Left lung (tissue), 4 donors: ENCODE measurements at regions not wholly inside any gene's neighbourhood (a gene's known extent, or its start where the extent isn't known, plus 50 kb on each side); places are given as distances from the start of the nearest gene placed in this dataset.

Source experiments
- ATAC-seq: fragments of 200-7000 bp; cut with Tn5 transposase; one replicate; pipeline ENCODE4 v1.9.1; 2020; ENCODE audit warnings: moderate library complexity
- DNase-seq, 4 donors: peaks; one replicate each; pipeline ENCODE4 v3.0.0-alpha.2; 2013 to 2020
- H3K27ac ChIP-seq, 2 donors: fragments of 200-600 bp; sonication (generic) in 1 of 2; one replicate each; pipeline versions ENCODE4 v1.5.0 to v1.8.0; 2020 to 2021
- H3K27me3 ChIP-seq, 2 donors: fragments of 200-600 bp; sonication (generic) in 1 of 2; one replicate each; pipeline versions ENCODE4 v1.5.0 to v1.8.0; 2020 to 2021
- H3K36me3 ChIP-seq, 2 donors: fragments of 200-600 bp; sonication (generic) in 1 of 2; one replicate each; pipeline versions ENCODE4 v1.5.0 to v1.8.0; 2020 to 2021
- H3K4me1 ChIP-seq, 2 donors: fragments of 200-600 bp; one replicate each; pipeline ENCODE4 v1.8.0; 2021
- H3K4me3 ChIP-seq, 2 donors: fragments of 200-600 bp; sonication (generic) in 1 of 2; one replicate each; pipeline versions ENCODE4 v1.5.0 to v1.8.0; 2020 to 2021; ENCODE audit warnings: mild to moderate bottlenecking in 1 of 2
- H3K9me3 ChIP-seq, 2 donors: fragments of 200-600 bp; sonication (generic) in 1 of 2; one replicate each; pipeline versions ENCODE4 v1.5.0 to v1.8.0; 2020 to 2021
- intact Hi-C, 2 donors: fragments of 100-400 bp; cut with DNase I; formaldehyde crosslinking; loops; one replicate each; pipeline versions ENCODE4 v1.11.2 to v1.14.2; 2022
- TF ChIP-seq, protein P1 (sequence below), 2 donors: fragments of 200-600 bp; sonication (generic) in 1 of 2; IDR thresholded peaks; one replicate each; pipeline versions ENCODE4 v1.5.0 to v1.8.0; 2021; ENCODE audit warnings: antibody characterized with exemption in 2 of 2
- donor health status: DM: no; HTN: yes; CAD: no.
- donor health status: DM: no; HTN: no; CAD: no.

DNA sequence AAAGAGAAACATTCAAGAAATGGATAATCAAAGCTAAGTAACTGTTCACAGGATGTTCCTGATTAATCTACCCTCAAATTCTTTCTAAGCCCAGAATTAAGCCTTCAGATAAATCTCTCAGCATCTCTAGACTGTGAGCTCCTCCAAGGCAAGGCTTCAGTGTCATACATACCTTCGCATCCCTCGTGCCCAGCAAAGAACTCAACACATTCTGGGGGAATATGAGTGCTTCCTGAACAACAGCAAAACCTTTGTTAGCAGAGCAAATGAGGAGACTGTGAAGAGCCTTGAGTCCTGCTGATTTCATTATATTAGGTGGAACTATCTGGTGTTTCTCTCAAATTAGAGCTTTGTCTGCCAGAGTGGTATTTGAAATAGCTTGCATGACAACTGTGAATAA is 401.8 kb upstream of the TMPO start:
- H3K9me3 ChIP-seq, result no peaks in the 10 kb centered on the region
- ATAC-seq, result no peak
- no peaks in the 10 kb centered on the region for H3K4me1 ChIP-seq
- no peak overlapping the region for H3K27ac ChIP-seq
- no peaks in the 10 kb centered on the region for H3K36me3 ChIP-seq
- no peaks in the 10 kb centered on the region for H3K27me3 ChIP-seq
- no peak for DNase-seq
- intact Hi-C loops, result no loop called here
- TF ChIP-seq, protein P1, sequence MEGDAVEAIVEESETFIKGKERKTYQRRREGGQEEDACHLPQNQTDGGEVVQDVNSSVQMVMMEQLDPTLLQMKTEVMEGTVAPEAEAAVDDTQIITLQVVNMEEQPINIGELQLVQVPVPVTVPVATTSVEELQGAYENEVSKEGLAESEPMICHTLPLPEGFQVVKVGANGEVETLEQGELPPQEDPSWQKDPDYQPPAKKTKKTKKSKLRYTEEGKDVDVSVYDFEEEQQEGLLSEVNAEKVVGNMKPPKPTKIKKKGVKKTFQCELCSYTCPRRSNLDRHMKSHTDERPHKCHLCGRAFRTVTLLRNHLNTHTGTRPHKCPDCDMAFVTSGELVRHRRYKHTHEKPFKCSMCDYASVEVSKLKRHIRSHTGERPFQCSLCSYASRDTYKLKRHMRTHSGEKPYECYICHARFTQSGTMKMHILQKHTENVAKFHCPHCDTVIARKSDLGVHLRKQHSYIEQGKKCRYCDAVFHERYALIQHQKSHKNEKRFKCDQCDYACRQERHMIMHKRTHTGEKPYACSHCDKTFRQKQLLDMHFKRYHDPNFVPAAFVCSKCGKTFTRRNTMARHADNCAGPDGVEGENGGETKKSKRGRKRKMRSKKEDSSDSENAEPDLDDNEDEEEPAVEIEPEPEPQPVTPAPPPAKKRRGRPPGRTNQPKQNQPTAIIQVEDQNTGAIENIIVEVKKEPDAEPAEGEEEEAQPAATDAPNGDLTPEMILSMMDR (IDR thresholded peaks at IDR 0.05), result no peak
- no peak overlapping the region for H3K4me3 ChIP-seq

DNA sequence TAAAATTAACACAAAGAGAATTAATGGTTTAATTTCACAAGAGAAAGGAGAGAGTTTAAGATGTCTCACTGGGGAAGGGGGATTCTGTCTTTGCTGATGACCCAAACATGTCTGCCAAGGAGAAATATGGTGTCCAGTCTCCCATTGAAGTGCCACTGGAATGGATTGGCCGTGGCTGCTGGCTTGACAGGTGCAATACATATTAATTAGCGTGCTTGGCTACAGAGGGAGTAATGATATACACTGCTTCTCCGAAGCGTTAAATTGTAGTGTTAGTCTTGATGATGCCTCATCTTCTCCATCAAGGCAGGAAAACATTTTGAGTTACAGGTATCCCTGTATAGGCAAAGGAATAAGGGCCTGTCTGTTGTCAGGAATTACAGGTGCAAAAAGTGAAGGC is 393.4 kb upstream of the TMPO start:
- Histone ChIP-seq H3K27ac (no peak overlapping the region), H3K27me3 (no peaks in the 10 kb centered on the region), H3K4me3 (no peak overlapping the region), H3K9me3 (no peaks in the 10 kb centered on the region), H3K4me1 (no peaks in the 10 kb centered on the region), H3K36me3 (no peaks in the 10 kb centered on the region)
- intact Hi-C loops, result no loop called here
- TF ChIP-seq, protein P1 (IDR thresholded peaks at IDR 0.05), result no peak
- no peak for DNase-seq
- no peak for ATAC-seq

GRCh38 chr12:98123021-98123461 is 392.3 kb upstream of the TMPO start:
- DNase-seq (peak in 1 of 4 donors; percentile 21), ATAC-seq (no peak)
- Histone ChIP-seq H3K4me1 (no peaks in the 10 kb centered on the region), H3K9me3 (no peaks in the 10 kb centered on the region), H3K4me3 (no peak overlapping the region), H3K36me3 (no peaks in the 10 kb centered on the region), H3K27me3 (no peaks in the 10 kb centered on the region), H3K27ac (no peak overlapping the region)
- TF ChIP-seq, protein P1 (IDR thresholded peaks at IDR 0.05), result no peak
- intact Hi-C loops, result no loop called here

GRCh38 chr12:98126637-98127335 is 388.6 kb upstream of the TMPO start:
- Histone ChIP-seq H3K9me3 (no peaks in the 10 kb centered on the region), H3K27ac (peak overlapping the region in 1 of 2 donors; percentile 30), H3K27me3 (no peaks in the 10 kb centered on the region), H3K4me1 (no peaks in the 10 kb centered on the region), H3K36me3 (no peaks in the 10 kb centered on the region), H3K4me3 (no peak overlapping the region)
- no peak for DNase-seq
- ATAC-seq, result no peak
- intact Hi-C loops, result no loop called here
- TF ChIP-seq, protein P1 (IDR thresholded peaks at IDR 0.05), result no peak

DNA sequence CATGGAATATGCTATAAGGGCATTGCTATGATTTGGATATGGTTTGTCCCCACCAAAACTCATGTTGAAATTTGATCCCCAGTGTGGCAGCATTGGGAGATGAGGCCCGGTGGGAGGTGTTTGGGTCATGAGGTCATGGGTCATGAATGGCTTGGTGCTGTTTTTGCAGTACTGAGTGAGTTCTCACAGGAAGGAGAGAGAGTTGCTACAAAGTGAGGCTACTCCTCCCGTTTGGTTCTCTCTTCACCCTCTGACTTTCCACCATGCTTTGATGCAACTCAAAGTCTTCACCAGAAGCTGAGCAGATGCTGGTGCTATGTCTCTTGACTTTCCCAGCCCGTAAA is 388.1 kb upstream of the TMPO start:
- ATAC-seq, result no peak
- Histone ChIP-seq H3K9me3 (no peaks in the 10 kb centered on the region), H3K27ac (peak overlapping the region in 1 of 2 donors; percentile 30), H3K4me3 (no peak overlapping the region), H3K27me3 (no peaks in the 10 kb centered on the region), H3K4me1 (no peaks in the 10 kb centered on the region), H3K36me3 (no peaks in the 10 kb centered on the region)
- intact Hi-C loops, result no loop called here
- TF ChIP-seq, protein P1 (IDR thresholded peaks at IDR 0.05), result no peak
- no peak for DNase-seq
